ENCODE measurements at regions not wholly inside any gene's neighbourhood (a gene's known extent, or its start where the extent isn't known, plus 50 kb on each side); places are given as distances from the start of the nearest gene placed in this dataset.

DNA sequence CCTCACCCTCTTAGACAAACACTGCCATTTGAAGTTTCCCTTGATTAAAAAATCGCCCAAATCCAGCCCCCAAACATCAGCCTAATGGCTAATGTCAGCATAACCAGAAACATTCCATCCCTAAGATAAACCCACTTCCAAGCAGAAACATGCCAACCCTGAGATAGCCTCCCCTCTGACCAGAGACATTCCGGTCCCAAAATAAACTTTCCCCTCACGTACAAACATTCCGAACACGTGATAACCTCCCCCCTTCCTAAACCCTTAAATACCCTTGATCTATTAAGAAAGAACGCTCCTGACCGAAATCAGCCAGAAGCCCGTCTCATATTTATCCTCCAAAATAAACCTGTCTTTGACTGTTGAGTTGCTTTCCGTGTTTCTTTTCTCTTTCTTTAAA is 237.2 kb downstream of the ASMT start:
- H3K27me3 Mint-ChIP-seq (ENCODE audit: low read depth): peaks cover 2% of the 10 kb centered on the region; the same call in 1 of the 2 replicates
- ChIA-PET CTCF (no interaction called here), POLR2A (no interaction called here)
- H3K36me3 Mint-ChIP-seq: peaks cover 14% of the 10 kb centered on the region
- H3K4me1 Mint-ChIP-seq: no peaks in the 10 kb centered on the region
- TF ChIP-seq, protein P1, sequence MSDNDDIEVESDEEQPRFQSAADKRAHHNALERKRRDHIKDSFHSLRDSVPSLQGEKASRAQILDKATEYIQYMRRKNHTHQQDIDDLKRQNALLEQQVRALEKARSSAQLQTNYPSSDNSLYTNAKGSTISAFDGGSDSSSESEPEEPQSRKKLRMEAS (CRISPR knock-in tag; IDR thresholded peaks at IDR 0.05): no peak
- TF ChIP-seq, protein P2, sequence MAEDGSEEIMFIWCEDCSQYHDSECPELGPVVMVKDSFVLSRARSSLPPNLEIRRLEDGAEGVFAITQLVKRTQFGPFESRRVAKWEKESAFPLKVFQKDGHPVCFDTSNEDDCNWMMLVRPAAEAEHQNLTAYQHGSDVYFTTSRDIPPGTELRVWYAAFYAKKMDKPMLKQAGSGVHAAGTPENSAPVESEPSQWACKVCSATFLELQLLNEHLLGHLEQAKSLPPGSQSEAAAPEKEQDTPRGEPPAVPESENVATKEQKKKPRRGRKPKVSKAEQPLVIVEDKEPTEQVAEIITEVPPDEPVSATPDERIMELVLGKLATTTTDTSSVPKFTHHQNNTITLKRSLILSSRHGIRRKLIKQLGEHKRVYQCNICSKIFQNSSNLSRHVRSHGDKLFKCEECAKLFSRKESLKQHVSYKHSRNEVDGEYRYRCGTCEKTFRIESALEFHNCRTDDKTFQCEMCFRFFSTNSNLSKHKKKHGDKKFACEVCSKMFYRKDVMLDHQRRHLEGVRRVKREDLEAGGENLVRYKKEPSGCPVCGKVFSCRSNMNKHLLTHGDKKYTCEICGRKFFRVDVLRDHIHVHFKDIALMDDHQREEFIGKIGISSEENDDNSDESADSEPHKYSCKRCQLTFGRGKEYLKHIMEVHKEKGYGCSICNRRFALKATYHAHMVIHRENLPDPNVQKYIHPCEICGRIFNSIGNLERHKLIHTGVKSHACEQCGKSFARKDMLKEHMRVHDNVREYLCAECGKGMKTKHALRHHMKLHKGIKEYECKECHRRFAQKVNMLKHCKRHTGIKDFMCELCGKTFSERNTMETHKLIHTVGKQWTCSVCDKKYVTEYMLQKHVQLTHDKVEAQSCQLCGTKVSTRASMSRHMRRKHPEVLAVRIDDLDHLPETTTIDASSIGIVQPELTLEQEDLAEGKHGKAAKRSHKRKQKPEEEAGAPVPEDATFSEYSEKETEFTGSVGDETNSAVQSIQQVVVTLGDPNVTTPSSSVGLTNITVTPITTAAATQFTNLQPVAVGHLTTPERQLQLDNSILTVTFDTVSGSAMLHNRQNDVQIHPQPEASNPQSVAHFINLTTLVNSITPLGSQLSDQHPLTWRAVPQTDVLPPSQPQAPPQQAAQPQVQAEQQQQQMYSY (CRISPR knock-in tag; IDR thresholded peaks at IDR 0.05): no peak
- TF ChIP-seq, protein P3, sequence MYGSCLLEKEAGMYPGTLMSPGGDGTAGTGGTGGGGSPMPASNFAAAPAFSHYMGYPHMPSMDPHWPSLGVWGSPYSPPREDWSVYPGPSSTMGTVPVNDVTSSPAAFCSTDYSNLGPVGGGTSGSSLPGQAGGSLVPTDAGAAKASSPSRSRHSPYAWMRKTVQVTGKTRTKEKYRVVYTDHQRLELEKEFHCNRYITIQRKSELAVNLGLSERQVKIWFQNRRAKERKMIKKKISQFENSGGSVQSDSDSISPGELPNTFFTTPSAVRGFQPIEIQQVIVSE (CRISPR knock-in tag; IDR thresholded peaks at IDR 0.05; ENCODE audit: borderline replicate concordance): no peak
- TF ChIP-seq, protein P4, sequence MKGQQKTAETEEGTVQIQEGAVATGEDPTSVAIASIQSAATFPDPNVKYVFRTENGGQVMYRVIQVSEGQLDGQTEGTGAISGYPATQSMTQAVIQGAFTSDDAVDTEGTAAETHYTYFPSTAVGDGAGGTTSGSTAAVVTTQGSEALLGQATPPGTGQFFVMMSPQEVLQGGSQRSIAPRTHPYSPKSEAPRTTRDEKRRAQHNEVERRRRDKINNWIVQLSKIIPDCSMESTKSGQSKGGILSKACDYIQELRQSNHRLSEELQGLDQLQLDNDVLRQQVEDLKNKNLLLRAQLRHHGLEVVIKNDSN (CRISPR knock-in tag; IDR thresholded peaks at IDR 0.05): no peak
- TF ChIP-seq, protein P5, sequence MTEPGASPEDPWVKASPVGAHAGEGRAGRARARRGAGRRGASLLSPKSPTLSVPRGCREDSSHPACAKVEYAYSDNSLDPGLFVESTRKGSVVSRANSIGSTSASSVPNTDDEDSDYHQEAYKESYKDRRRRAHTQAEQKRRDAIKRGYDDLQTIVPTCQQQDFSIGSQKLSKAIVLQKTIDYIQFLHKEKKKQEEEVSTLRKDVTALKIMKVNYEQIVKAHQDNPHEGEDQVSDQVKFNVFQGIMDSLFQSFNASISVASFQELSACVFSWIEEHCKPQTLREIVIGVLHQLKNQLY (CRISPR knock-in tag; IDR thresholded peaks at IDR 0.05): no peak
- TF ChIP-seq, protein P6, sequence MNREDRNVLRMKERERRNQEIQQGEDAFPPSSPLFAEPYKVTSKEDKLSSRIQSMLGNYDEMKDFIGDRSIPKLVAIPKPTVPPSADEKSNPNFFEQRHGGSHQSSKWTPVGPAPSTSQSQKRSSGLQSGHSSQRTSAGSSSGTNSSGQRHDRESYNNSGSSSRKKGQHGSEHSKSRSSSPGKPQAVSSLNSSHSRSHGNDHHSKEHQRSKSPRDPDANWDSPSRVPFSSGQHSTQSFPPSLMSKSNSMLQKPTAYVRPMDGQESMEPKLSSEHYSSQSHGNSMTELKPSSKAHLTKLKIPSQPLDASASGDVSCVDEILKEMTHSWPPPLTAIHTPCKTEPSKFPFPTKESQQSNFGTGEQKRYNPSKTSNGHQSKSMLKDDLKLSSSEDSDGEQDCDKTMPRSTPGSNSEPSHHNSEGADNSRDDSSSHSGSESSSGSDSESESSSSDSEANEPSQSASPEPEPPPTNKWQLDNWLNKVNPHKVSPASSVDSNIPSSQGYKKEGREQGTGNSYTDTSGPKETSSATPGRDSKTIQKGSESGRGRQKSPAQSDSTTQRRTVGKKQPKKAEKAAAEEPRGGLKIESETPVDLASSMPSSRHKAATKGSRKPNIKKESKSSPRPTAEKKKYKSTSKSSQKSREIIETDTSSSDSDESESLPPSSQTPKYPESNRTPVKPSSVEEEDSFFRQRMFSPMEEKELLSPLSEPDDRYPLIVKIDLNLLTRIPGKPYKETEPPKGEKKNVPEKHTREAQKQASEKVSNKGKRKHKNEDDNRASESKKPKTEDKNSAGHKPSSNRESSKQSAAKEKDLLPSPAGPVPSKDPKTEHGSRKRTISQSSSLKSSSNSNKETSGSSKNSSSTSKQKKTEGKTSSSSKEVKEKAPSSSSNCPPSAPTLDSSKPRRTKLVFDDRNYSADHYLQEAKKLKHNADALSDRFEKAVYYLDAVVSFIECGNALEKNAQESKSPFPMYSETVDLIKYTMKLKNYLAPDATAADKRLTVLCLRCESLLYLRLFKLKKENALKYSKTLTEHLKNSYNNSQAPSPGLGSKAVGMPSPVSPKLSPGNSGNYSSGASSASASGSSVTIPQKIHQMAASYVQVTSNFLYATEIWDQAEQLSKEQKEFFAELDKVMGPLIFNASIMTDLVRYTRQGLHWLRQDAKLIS (CRISPR knock-in tag; IDR thresholded peaks at IDR 0.05; ENCODE audit: borderline replicate concordance): no peak
- TF ChIP-seq, protein P7, sequence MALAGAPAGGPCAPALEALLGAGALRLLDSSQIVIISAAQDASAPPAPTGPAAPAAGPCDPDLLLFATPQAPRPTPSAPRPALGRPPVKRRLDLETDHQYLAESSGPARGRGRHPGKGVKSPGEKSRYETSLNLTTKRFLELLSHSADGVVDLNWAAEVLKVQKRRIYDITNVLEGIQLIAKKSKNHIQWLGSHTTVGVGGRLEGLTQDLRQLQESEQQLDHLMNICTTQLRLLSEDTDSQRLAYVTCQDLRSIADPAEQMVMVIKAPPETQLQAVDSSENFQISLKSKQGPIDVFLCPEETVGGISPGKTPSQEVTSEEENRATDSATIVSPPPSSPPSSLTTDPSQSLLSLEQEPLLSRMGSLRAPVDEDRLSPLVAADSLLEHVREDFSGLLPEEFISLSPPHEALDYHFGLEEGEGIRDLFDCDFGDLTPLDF (CRISPR knock-in tag; IDR thresholded peaks at IDR 0.05): no peak
- TF ChIP-seq, protein P8, sequence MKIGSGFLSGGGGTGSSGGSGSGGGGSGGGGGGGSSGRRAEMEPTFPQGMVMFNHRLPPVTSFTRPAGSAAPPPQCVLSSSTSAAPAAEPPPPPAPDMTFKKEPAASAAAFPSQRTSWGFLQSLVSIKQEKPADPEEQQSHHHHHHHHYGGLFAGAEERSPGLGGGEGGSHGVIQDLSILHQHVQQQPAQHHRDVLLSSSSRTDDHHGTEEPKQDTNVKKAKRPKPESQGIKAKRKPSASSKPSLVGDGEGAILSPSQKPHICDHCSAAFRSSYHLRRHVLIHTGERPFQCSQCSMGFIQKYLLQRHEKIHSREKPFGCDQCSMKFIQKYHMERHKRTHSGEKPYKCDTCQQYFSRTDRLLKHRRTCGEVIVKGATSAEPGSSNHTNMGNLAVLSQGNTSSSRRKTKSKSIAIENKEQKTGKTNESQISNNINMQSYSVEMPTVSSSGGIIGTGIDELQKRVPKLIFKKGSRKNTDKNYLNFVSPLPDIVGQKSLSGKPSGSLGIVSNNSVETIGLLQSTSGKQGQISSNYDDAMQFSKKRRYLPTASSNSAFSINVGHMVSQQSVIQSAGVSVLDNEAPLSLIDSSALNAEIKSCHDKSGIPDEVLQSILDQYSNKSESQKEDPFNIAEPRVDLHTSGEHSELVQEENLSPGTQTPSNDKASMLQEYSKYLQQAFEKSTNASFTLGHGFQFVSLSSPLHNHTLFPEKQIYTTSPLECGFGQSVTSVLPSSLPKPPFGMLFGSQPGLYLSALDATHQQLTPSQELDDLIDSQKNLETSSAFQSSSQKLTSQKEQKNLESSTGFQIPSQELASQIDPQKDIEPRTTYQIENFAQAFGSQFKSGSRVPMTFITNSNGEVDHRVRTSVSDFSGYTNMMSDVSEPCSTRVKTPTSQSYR (CRISPR knock-in tag; IDR thresholded peaks at IDR 0.05): no peak
- TF ChIP-seq, protein P9, sequence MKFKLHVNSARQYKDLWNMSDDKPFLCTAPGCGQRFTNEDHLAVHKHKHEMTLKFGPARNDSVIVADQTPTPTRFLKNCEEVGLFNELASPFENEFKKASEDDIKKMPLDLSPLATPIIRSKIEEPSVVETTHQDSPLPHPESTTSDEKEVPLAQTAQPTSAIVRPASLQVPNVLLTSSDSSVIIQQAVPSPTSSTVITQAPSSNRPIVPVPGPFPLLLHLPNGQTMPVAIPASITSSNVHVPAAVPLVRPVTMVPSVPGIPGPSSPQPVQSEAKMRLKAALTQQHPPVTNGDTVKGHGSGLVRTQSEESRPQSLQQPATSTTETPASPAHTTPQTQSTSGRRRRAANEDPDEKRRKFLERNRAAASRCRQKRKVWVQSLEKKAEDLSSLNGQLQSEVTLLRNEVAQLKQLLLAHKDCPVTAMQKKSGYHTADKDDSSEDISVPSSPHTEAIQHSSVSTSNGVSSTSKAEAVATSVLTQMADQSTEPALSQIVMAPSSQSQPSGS (CRISPR knock-in tag; IDR thresholded peaks at IDR 0.05; ENCODE audit: borderline replicate concordance, low read depth): no peak
- H3K9me3 Mint-ChIP-seq: peaks cover 24% of the 10 kb centered on the region
- no peak overlapping the region for H3K27ac Mint-ChIP-seq
- H3K4me3 Mint-ChIP-seq: no peak overlapping the region
- DNase-seq (ENCODE audit: low spot score): no peak
- ATAC-seq: no peak
